Thoracic aorta (tissue), 2 donors: ENCODE measurements at regions not wholly inside any gene's neighbourhood (a gene's known extent, or its start where the extent isn't known, plus 50 kb on each side); places are given as distances from the start of the nearest gene placed in this dataset.

Source experiments
- ATAC-seq: fragments of 150-250 bp; one replicate; pipeline ENCODE4 v1.8.0; 2017; ENCODE audit warnings: low read depth; ENCODE audit not compliant: insufficient number of reproducible peaks, low FRiP score
- DNase-seq: peaks from one replicate; pipeline ENCODE4 v3.0.0-alpha.2; 2020; ENCODE audit warnings: low spot score
- H3K27ac ChIP-seq, 2 donors: fragments of 200-600 bp; sonication (generic); 1 replicate in 1 of 2; 2 replicates in 1 of 2; pipeline ENCODE4 v1.5.1; 2016; ENCODE audit warnings: mild to moderate bottlenecking in 2 of 2, moderate library complexity in 2 of 2
- H3K27me3 ChIP-seq: fragments of 200-600 bp; sonication (generic); replicated peaks from 2 replicates; pipeline ENCODE4 v1.6.0; 2016; ENCODE audit warnings: mild to moderate bottlenecking; ENCODE audit not compliant: insufficient read depth
- H3K36me3 ChIP-seq: fragments of 200-600 bp; sonication (generic); one replicate; pipeline ENCODE4 v1.5.1; 2016
- H3K4me1 ChIP-seq, 2 donors: fragments of 200-600 bp; sonication (generic); 1 replicate in 1 of 2; 2 replicates in 1 of 2; pipeline versions ENCODE4 v1.5.1 to v1.6.0; 2016; ENCODE audit warnings: low read depth in 2 of 2, mild to moderate bottlenecking in 1 of 2; ENCODE audit not compliant: control insufficient read depth in 1 of 2
- H3K4me3 ChIP-seq: fragments of 200-600 bp; sonication (generic); 2 replicates; pipeline ENCODE4 v1.5.1; 2016; ENCODE audit warnings: mild to moderate bottlenecking
- H3K9me3 ChIP-seq: fragments of 200-600 bp; sonication (generic); 2 replicates; pipeline ENCODE4 v1.5.1; 2016
- CTCF ChIP-seq: fragments of 200-600 bp; sonication (generic); IDR thresholded peaks from one replicate; pipeline ENCODE4 v1.5.1; 2019; ENCODE audit warnings: antibody characterized with exemption

- ATAC-seq (no peak), DNase-seq (no peak)
- Histone ChIP-seq H3K4me1 (no peaks in the 10 kb centered on the region), H3K9me3 (no peaks in the 10 kb centered on the region), H3K4me3 (no peak overlapping the region), H3K27ac (no peak overlapping the region), H3K36me3 (no peaks in the 10 kb centered on the region), H3K27me3 (no peaks in the 10 kb centered on the region)
- TF ChIP-seq CTCF, result no peak
Measured at GRCh38 chr6:137401088-137401487, 93.1 kb downstream of the OLIG3 start.

GRCh38 chr6:137399881-137400443 lies 94.2 kb downstream of the OLIG3 start:
- TF ChIP-seq CTCF, result no peak
- no peak for ATAC-seq
- Histone ChIP-seq H3K4me3 (no peak overlapping the region), H3K27me3 (no peaks in the 10 kb centered on the region), H3K27ac (no peak overlapping the region), H3K9me3 (no peaks in the 10 kb centered on the region), H3K36me3 (no peaks in the 10 kb centered on the region), H3K4me1 (no peaks in the 10 kb centered on the region)
- DNase-seq, result no peak

- H3K9me3 ChIP-seq, result no peaks in the 10 kb centered on the region
- TF ChIP-seq CTCF, result no peak
Measured at GRCh38 chr6:137395316-137395715, 98.9 kb downstream of the OLIG3 start.

GRCh38 chr6:137391061-137391814 lies 103.0 kb downstream of the OLIG3 start:
- DNase-seq (no peak), ATAC-seq (no peak)
- no peaks in the 10 kb centered on the region for H3K27me3 ChIP-seq
- TF ChIP-seq CTCF, result no peak
- H3K4me3 ChIP-seq, result no peak overlapping the region
- H3K4me1 ChIP-seq, result no peaks in the 10 kb centered on the region
- H3K27ac ChIP-seq, result no peak overlapping the region
- H3K9me3 ChIP-seq, result no peaks in the 10 kb centered on the region
- H3K36me3 ChIP-seq, result no peaks in the 10 kb centered on the region

More at GRCh38 chr6:137395316-137395715, 98.9 kb downstream of the OLIG3 start:
- Histone ChIP-seq H3K4me1 (no peaks in the 10 kb centered on the region), H3K36me3 (no peaks in the 10 kb centered on the region), H3K27ac (no peak overlapping the region), H3K27me3 (no peaks in the 10 kb centered on the region), H3K4me3 (no peak overlapping the region)
- no peak for ATAC-seq
- no peak for DNase-seq

GRCh38 chr6:137390334-137390733 lies 103.9 kb downstream of the OLIG3 start:
- Histone ChIP-seq H3K9me3 (no peaks in the 10 kb centered on the region), H3K4me1 (no peaks in the 10 kb centered on the region), H3K36me3 (no peaks in the 10 kb centered on the region), H3K27me3 (no peaks in the 10 kb centered on the region), H3K4me3 (no peak overlapping the region), H3K27ac (no peak overlapping the region)
- no peak for TF ChIP-seq CTCF
- no peak for ATAC-seq
- DNase-seq, result no peak
